Heart left ventricle (tissue), 16 donors: ENCODE measurements at regions not wholly inside any gene's neighbourhood (a gene's known extent, or its start where the extent isn't known, plus 50 kb on each side); places are given as distances from the start of the nearest gene placed in this dataset.
"Not testable (repeated sequence)": the region's sequence is repeated elsewhere in the genome, so short reads cannot be mapped to it uniquely, and the experiment has no call there.

Source experiments
- ATAC-seq, 4 donors: fragments of 200-7000 bp; cut with Tn5 transposase; one replicate each; pipeline ENCODE4 v1.9.1; 2020 to 2022; ENCODE audit warnings: moderate library complexity in 4 of 4, mild to moderate bottlenecking in 3 of 4, moderate number of reproducible peaks in 1 of 4
- DNase-seq, 5 donors: peaks; one replicate each; pipeline ENCODE4 v3.0.0-alpha.2; 2020
- H3K27ac ChIP-seq, 12 donors: fragments of 200-600 bp; sonication (generic) in 4 of 12; one replicate each; pipeline versions ENCODE4 v1.5.0 to v1.8.0; 2016 to 2022; ENCODE audit warnings: mild to moderate bottlenecking in 2 of 12
- H3K27me3 ChIP-seq, 9 donors: fragments of 200-600 bp; sonication (generic) in 2 of 9; one replicate each; pipeline versions ENCODE4 v1.5.1 to v1.8.0; 2016 to 2022; ENCODE audit warnings: mild to moderate bottlenecking in 3 of 9
- H3K36me3 ChIP-seq, 9 donors: fragments of 200-600 bp; sonication (generic) in 2 of 9; one replicate each; pipeline versions ENCODE4 v1.5.0 to v1.8.0; 2018 to 2022; ENCODE audit warnings: mild to moderate bottlenecking in 2 of 9
- H3K4me1 ChIP-seq, 12 donors: fragments of 200-600 bp; sonication (generic) in 4 of 12; one replicate each; pipeline versions ENCODE4 v1.5.0 to v1.8.0; 2016 to 2022; ENCODE audit warnings: mild to moderate bottlenecking in 3 of 12
- H3K4me3 ChIP-seq, 12 donors: fragments of 200-600 bp; sonication (generic) in 4 of 12; one replicate each; pipeline versions ENCODE4 v1.5.0 to v1.8.0; 2017 to 2022; ENCODE audit warnings: mild to moderate bottlenecking in 9 of 12, moderate library complexity in 4 of 12
- H3K9me3 ChIP-seq, 12 donors: fragments of 200-600 bp; sonication (generic) in 4 of 12; one replicate each; pipeline versions ENCODE4 v1.5.0 to v1.8.0; 2016 to 2022; ENCODE audit warnings: mild to moderate bottlenecking in 1 of 12
- CTCF ChIP-seq, 12 donors: fragments of 200-600 bp; sonication (generic) in 4 of 12; IDR thresholded peaks; one replicate each; pipeline versions ENCODE4 v1.5.0 to v1.8.0; 2018 to 2022; ENCODE audit warnings: antibody characterized with exemption in 12 of 12, mild to moderate bottlenecking in 5 of 12
- POLR2A ChIP-seq, 2 donors: fragments of 450-650 bp; IDR thresholded peaks; one replicate each; pipeline ENCODE4 v1.6.1; 2017; ENCODE audit warnings: antibody characterized with exemption in 2 of 2, mild to moderate bottlenecking in 2 of 2, moderate library complexity in 2 of 2
- WGBS, 4 donors: extraction: QIAGEN DNeasy Blood & Tissue Kit in 2 of 4; methylation state at CpG; one replicate each; pipeline versions ENCODE4 v1.1.5 to v1.1.7; 2013 to 2018; 5-methylcytosine and 5-hydroxymethylcytosine counted together
- intact Hi-C, 10 donors: fragments of 100-400 bp; cut with DNase I; formaldehyde crosslinking; loops; one replicate each; pipeline versions ENCODE4 v1.11.1 to v1.14.2; 2022
- donor health status: ischemic (EF 13 %, LVEDD 7.1; RV severe dilation, severe dysfunction).
- donor health status: healthy with polysubstance abuse.
- donor health status: DM: no; HTN: yes; CAD: no.
- donor health status: DM: no; HTN: no; CAD: no.
- donor health status: ischemic (EF 25% LVEDD 6.9; RV normal size, moderate dysfunction).
- donor health status: ischemic (EF 25% LVEDD 5.7; RV mildly dilated, moderate dysfunction).
- donor health status: healthy.
- donor health status: DM: yes; HTN: yes; CAD: no.
- donor health status: ischemic (EF 35%, LVEDD 5.7; RV mildly dilated, moderate dysfunction).
- donor health status: nonischemic (EF 11% LVEDD 7.7; RV severe dilation, severe dysfunction).
- donor health status: DM: yes; HTN: yes; CAD: no.
- donor health status: PGD.
- donor health status: ischemic (EF 29% LVEDD 5.4; RV normal size, mild dysfunction).
- donor health status: nonischemic (EF 23%, LVEDD 6.1; RV moderate dilation, normal function).

- Histone ChIP-seq H3K27me3 (no peaks in the 10 kb centered on the region), H3K9me3 (peaks cover 0 to 5% (median 0%) of the 10 kb centered on the region in 12 donors), H3K27ac (no peak overlapping the region), H3K4me3 (no peak overlapping the region), H3K36me3 (no peaks in the 10 kb centered on the region), H3K4me1 (no peaks in the 10 kb centered on the region)
- ATAC-seq (peak in 2 of 4 donors; percentile 43 to 49), DNase-seq (no peak)
- WGBS, 4 donors, result 32 to 43% (median 39%) methylated on average over 4 of the region's 4 CpGs
- intact Hi-C loops, result no loop called here
- no peak for TF ChIP-seq POLR2A (IDR thresholded peaks at IDR 0.05)
- TF ChIP-seq CTCF (IDR thresholded peaks at IDR 0.05), result no peak
Measured at GRCh38 chr6:84635081-84635761, 129.2 kb downstream of the TBX18 start.

- ATAC-seq, result no peak
Measured at GRCh38 chr6:84633771-84634170, 130.6 kb downstream of the TBX18 start.

GRCh38 chr6:84626527-84626926 lies 137.9 kb downstream of the TBX18 start:
- intact Hi-C loops, H3K4me1 ChIP-seq, H3K27ac ChIP-seq, H3K9me3 ChIP-seq, H3K4me3 ChIP-seq, H3K27me3 ChIP-seq, DNase-seq, H3K36me3 ChIP-seq, ATAC-seq: not testable (repeated sequence)
- WGBS, 4 donors, result 89 to 95% (median 91%) methylated on average over 11 to 14 of the region's 14 CpGs

More at GRCh38 chr6:84633771-84634170, 130.6 kb downstream of the TBX18 start:
- peaks cover 0 to 5% (median 0%) of the 10 kb centered on the region in 12 donors for H3K9me3 ChIP-seq
- no peaks in the 10 kb centered on the region for H3K36me3 ChIP-seq
- H3K4me1 ChIP-seq, result no peaks in the 10 kb centered on the region
- no peak overlapping the region for H3K4me3 ChIP-seq
- 56 to 81% (median 74%) methylated on average over 1 of the region's 1 CpG for WGBS, 4 donors
- no peak overlapping the region for H3K27ac ChIP-seq
- TF ChIP-seq POLR2A (IDR thresholded peaks at IDR 0.05) (no peak), CTCF (IDR thresholded peaks at IDR 0.05) (no peak)
- no peak for DNase-seq
- no peaks in the 10 kb centered on the region for H3K27me3 ChIP-seq
- intact Hi-C loops, result no loop called here

- DNase-seq (no peak), ATAC-seq (no peak)
- H3K27ac ChIP-seq, result no peak overlapping the region
- intact Hi-C loops, result no loop called here
- peaks cover 0 to 6% (median 0%) of the 10 kb centered on the region in 12 donors for H3K4me1 ChIP-seq
- H3K36me3 ChIP-seq, result no peaks in the 10 kb centered on the region
- no peak overlapping the region for H3K4me3 ChIP-seq
- H3K9me3 ChIP-seq, result peaks cover 0 to 11% (median 4%) of the 10 kb centered on the region in 12 donors
- TF ChIP-seq CTCF (IDR thresholded peaks at IDR 0.05), result no peak
- no peak for TF ChIP-seq POLR2A (IDR thresholded peaks at IDR 0.05)
- H3K27me3 ChIP-seq, result no peaks in the 10 kb centered on the region
Measured at GRCh38 chr6:84625506-84625905, 138.9 kb downstream of the TBX18 start.
